NCI-H82 treated with DMSO at 0.1 percent for 48 hours (cell line): ENCODE measurements at regions not wholly inside any gene's neighbourhood (a gene's known extent, or its start where the extent isn't known, plus 50 kb on each side); places are given as distances from the start of the nearest gene placed in this dataset.

Experiments used
- DNase-seq: peaks from one replicate; lab custom pipeline; 2025; ENCODE audit not compliant: unreplicated experiment; lab: John Stamatoyannopoulos, UW

DNA sequence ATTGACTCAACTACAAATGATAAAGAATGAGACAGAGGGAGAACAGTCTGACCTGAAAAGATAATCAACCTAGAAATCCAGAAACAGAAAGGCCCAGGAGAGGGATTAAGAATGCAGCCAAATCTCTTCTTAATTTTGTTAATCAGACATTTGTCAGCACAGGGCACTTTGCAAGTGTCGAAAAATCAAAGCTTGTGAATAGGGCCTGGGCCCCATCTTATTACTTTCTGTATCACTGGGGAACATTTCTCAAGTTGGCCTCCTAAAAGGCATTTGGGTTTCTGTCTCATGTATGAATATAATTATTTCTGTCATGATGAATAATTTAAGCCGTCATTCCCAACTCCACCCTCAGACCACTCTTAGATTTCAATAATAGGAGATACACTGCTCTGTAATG, 308.4 kb upstream of the PRKCQ start:
- no peak for DNase-seq

GRCh38 chr10:6885284-6885683, 305.2 kb upstream of the PRKCQ start:
- DNase-seq = no peak

GRCh38 chr10:6881987-6882386, 301.9 kb upstream of the PRKCQ start:
- no peak for DNase-seq

- DNase-seq = no peak
Measured at GRCh38 chr10:6877722-6878392, 297.8 kb upstream of the PRKCQ start.

GRCh38 chr10:6877336-6877721, 297.3 kb upstream of the PRKCQ start:
- peak; percentile 60 for DNase-seq

- peak; percentile 0 for DNase-seq
Measured at GRCh38 chr10:6875269-6875865, 295.3 kb upstream of the PRKCQ start.

DNA sequence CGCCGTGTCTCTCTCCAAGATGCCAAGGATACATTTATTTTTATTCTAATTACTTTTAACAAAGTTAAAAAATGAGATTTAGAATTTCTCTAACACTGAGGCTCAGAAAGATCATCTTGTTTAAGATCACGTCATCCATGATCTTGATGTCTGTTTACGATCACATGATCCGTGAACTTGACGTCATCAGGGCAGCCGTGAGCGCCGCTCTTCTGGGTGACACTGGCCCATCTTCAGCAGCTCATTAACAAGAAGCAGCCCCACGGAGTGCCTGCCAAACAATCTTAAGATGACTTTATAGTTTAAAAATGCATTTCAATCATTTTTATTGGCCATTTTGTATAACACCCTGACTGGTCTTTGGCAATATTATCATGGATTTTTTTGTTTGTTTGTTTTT, 291.1 kb upstream of the PRKCQ start:
- no peak for DNase-seq

DNA sequence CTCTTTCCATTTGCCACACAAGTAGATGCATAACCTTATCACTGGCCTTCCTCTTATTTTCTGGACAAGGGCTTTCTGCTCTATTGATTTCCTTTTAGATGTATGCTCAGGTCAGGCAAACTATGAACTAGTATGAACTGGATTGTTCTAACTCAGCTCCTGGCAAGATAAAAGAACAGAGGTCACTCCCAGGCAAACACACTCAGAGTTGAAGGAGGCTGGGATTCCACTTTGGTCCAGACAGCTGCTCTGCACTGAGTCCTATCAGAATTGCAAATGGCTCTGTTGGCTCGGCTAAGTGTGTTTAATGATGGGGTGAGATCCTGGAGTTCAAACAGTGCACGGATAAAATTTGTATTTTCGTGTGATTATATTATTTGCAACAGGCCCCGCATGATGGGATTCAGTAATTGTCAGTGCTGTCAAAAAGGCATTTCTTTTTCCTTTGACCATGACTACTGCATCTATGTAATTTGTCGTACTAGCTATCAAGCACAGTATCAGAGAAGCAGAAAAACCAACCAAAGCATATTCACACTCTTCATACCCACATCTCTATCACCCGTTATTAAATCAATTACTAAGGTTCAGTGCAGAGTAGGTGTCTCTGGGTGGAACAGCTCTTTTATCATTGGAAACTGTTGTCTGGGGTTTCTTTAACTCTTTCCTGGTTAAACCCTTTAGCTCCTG, 288.1 kb upstream of the PRKCQ start:
- DNase-seq = no peak

DNA sequence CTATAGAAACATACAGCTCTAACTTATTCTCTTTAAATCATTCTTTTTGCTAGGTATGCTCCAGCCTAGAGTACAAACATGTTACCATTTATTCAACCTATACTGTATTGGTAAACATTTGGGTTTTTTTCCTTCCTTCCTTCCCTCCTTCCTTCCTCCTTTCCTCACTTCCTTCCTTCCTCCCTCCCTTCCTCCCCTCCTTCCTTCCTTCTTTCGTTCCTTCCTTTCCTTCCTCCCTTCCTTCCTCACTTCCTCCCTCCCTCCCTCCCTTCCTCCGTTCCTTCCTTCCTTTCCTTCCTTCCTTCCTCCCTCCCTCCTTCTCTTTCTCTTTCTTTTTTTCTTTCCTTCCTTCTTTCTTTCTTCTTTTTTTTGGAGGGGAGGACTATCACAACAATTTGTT, 286.7 kb upstream of the PRKCQ start:
- no peak for DNase-seq

- no peak for DNase-seq
Measured at GRCh38 chr10:6864142-6864541, 284.1 kb upstream of the PRKCQ start.

DNA sequence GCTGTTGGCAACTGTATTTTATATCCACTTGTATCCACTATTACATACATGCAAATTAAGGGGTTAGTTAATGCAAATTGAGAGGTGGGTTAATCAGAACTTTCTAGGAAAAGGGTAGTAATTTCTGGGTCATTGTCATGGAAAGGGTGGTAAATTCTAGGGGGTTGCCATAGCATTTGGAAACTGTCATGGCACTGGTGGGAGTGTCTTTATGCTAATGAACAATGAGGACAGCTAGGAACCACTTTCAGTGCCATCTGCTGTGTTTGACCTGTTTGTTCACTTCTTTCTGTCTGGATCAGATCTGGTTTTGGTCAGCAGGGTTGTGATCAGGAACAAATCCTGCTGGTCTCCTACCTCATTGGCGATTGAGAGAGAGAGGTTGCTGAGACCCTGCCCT, 283.3 kb upstream of the PRKCQ start:
- DNase-seq = no peak

DNA sequence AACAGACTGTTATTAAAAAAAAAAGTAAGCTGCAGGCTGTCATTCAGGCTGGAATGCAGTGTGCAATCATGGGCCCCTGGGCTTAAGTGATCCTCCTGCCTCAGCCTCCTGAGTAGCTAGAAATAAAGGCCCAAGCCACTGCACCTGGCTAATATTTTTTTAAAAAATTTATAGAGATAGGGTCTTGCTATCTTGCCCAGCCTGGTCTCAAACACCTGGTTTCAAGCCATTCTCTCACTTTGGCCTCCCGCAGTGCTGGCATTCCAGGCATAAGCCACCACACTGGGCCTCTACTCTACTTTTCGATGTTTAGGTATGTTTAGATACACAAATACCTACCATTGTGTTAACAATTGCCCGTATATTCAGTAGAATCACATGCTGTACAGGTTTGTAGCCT, 270.4 kb upstream of the PRKCQ start:
- no peak for DNase-seq

- no peak for DNase-seq
Measured at GRCh38 chr10:6847561-6847960, 267.5 kb upstream of the PRKCQ start.

GRCh38 chr10:6843894-6844650, 264.0 kb upstream of the PRKCQ start:
- no peak for DNase-seq

DNA sequence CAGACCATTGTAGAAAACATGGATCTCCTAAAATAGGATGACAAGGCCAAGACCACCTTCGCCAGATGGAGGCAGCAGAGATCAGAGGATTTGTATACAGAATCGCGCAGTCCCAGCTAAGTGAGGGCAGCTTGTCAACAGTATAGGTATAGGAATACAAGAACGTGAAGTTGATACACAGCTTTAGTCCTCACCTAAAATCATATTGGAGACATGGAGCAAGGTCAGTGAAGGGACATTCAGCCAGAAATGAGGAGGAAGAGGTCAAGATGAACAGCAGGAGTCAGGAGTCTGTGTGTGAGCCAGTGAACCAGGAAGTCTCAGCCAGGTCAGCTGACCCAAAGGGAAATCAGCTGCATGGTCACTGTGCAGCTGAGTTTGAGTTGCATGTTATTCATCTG, 263.4 kb upstream of the PRKCQ start:
- DNase-seq = no peak

DNA sequence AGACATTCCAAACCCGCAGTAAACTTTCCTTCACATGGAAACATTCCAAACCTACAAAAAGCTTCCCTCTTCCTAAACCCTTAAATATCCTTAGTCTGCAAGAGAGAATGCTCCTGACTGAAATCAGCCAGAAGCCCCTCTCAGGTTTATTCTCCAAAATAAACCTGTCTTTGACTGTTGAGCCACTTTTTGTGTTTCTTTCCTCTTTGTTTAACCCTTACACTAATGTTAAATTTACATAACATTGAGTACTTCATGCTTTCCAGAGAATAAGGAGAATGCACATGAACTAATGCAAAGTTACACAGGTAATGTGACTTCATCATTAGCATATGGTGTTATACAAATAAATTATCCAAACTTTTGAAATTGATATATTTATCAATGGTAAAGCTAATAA, 262.6 kb upstream of the PRKCQ start:
- DNase-seq = no peak

DNA sequence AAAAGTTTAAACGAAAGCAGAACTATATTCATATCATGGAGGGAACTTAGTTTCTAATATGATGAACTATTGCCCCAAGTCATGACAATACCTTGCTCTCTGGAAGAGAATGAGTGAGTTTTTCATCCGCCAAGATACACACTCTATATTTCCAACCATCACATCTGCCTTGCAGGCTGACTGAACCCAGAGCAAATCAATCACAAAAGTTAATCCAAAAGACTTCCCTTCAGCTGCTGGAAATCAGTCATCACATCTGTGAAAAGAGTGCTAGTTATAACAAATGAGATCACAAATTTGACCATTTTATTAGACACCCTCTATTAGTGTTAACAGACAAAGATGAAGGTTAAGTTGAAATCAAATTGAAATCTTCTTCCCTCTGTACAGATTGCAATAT, 261.7 kb upstream of the PRKCQ start:
- no peak for DNase-seq

DNA sequence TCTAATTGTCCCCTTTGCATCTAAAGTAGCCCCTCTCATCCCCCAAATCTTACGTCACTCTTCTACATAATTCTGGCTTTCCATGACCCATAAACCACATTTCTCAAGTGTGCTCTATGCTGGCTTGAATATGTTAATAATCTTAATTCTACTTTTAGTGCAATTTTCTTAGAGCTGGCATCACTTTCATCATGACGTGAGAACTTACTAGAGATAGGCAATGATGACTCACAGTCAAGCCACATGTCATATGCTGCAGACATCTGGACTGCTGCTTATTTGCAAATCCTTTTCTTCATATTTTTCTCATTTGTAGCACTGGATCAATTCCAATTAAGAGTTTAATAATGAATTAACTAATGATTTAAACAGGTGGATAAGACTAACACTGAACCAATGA, 260.7 kb upstream of the PRKCQ start:
- no peak for DNase-seq

- DNase-seq = no peak
Measured at GRCh38 chr10:6840201-6840691, 260.2 kb upstream of the PRKCQ start.

- DNase-seq = no peak
Measured at GRCh38 chr10:6838118-6838517, 258.0 kb upstream of the PRKCQ start.

DNA sequence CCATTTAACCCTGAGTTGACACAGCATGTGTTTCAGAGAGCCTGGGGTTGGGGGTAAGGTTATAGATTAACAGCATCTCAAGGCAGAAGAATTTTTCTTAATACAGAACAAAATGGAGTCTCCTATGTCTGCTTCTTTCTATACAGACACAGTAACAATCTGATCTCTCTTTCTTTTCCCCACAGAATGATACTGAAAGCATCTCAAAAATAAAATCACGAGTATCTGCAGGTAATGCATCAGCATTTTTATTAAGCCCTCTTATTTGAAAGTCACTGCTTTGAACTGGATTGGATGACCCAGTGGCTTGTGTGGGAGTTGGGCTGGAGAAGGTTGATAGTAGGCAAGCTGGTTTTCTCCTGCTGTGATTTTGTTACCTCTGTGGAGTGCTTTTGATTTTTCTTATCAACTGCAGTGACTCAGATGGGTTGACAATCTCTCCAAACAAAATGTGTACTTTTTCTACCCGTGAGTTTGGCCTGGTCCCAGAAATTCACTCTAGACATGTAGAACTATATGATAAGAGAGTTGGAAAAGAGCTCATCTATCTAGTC, 253.5 kb upstream of the PRKCQ start:
- DNase-seq = peak; percentile 37
